ENCODE measurements at regions not wholly inside any gene's neighbourhood (a gene's known extent, or its start where the extent isn't known, plus 50 kb on each side); places are given as distances from the start of the nearest gene placed in this dataset.
"Not testable (repeated sequence)": the region's sequence is repeated elsewhere in the genome, so short reads cannot be mapped to it uniquely, and the experiment has no call there.

DNA sequence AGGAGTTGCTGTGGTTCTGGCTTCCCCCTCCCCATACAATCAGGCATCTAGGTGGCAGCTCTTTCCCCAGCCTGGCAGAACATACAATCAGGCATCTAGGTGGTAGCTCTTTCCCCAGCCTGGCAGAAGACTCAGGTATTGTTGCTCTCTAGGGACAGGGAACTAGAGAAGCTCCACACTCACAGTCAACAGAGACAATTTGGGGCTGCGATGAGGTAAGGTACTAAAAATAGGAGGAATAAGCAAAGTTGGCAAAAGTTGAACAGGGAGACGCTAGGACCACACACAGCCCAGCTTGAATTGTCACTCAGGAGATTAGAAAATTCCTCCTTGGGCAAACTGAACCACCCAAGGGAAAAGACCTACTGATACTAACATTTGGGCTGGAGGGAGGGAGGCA, 315.5 kb upstream of the CDH5 start:
- no peak for DNase-seq (ENCODE audit: low read depth)

DNA sequence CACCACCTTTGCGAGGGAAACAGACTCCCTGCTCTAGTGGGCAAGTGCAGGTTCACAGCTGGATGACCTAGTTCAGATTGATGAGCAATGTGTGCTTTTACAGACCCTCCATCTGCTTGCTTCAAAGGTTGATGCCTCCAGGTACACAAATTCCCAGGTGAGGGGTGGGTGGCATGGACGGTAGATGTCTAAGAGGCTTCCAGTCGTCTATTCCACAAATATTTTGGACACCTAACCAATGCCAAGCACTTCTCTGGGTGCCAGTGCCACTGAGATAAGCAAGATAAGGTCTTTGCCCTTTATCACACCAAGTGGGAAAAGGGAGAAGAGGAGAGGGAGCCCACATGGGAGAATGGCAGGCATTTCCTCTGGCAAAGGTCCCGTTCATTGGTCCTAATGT, 316.6 kb upstream of the CDH5 start:
- DNase-seq (ENCODE audit: low read depth): no peak

DNA sequence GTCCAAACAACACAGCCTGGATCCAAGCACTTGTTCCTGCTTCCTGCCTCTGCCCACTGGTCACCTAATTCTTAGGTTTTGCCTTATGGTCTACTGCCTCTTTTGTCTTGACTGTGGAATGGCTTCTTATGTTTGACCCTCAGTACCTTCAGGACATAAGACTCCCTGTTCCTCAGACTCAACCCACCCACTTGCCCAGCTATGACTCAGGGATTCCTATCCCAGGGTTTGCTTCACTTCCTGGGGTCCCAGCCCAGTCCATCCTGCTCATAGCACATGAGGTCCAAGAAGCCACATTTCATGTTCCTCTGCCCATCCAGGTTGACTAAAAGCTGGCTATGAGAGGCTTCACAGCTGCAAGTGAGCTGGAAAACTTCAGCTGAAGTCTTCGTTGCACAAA, 320.9 kb upstream of the CDH5 start:
- no peak for DNase-seq (ENCODE audit: low read depth)

DNA sequence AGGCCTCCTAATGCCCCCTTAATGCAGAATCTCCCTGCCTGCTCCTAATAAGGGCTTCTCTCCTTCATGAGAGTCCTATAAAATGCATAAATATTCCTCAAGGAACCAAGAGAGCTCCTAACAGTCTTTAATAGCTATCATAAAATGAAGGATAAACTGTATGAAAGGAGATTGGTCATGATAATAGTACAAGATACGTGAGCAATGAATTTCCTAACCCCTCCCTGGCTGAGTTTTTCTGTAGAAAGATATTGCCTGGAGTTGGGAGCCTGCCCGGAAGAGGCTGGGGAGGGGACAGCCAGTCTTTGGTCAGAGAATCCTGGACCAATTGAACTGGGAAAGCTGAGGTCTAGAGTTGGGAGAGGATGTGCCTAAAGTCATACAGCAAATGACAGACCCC, 321.9 kb upstream of the CDH5 start:
- no peak for DNase-seq (ENCODE audit: low read depth)

- DNase-seq (ENCODE audit: low read depth): no peak
Measured at GRCh38 chr16:66044089-66044488, 322.4 kb upstream of the CDH5 start.

DNA sequence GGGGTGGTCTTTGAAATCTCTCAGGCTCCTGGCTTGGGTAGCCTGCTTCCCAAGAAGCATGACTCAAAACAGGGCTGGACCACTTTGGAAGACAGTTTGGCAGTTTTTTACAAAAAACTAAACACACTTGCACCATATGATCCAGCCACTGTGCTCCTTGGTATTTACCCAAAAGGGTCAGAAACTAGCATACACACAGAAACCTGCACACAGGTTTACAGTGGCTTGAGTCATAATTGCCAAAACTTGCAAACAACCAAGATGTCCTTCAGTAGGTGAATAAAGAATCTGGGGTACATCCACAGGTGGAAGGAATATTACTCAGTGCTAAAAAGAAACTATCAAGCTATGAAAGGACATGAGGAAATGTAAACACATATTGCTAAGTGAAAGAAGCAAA, 323.2 kb upstream of the CDH5 start:
- no peak for DNase-seq (ENCODE audit: low read depth)

GRCh38 chr16:66042341-66042740, 324.1 kb upstream of the CDH5 start:
- DNase-seq (ENCODE audit: low read depth): no peak

GRCh38 chr16:66041907-66042306, 324.6 kb upstream of the CDH5 start:
- DNase-seq (ENCODE audit: low read depth): no peak

DNA sequence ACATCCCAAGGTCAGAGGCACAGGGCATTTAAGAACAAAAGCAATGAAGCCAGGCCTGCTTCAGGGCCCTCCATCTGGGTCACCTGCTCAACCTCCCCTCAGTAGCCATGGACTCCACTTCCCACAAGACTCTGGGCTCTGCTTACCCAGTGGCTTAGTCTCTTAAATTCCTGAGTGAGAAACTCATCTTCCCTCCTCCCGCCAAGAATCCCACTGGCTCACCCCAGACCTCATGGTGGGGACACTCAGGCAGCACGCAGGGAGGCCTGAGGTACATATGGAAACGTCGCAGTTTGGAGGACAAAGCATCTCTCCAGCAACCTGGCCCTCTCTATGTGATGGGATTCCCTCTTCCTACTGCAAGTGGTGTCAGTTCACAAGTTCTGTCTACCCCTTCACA, 326.7 kb upstream of the CDH5 start:
- DNase-seq (ENCODE audit: low read depth): no peak

- DNase-seq (ENCODE audit: low read depth): no peak
Measured at GRCh38 chr16:66036793-66037715, 329.4 kb upstream of the CDH5 start.

- no peak for DNase-seq (ENCODE audit: low read depth)
Measured at GRCh38 chr16:66036184-66036583, 330.3 kb upstream of the CDH5 start.

- no peak for DNase-seq (ENCODE audit: low read depth)
Measured at GRCh38 chr16:66035096-66035495, 331.4 kb upstream of the CDH5 start.

DNA sequence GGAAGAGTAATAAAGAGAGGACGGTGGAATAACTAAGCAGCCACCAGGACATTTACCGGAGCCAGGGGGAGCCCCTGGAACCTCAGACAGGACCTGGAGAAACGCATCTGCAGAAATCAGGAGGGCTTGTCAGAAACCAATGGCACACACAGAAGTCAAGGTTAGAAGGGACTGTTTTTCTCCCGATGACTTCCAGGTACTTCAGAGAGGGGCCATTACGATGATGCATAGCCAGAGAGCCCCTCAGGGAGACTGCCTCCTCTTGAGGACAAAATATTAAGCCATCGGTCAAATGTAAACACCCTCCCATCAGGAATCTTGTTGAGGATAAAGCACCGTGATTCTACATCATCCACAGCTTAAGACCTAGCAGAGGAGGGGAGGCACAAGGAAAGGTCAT, 333.6 kb upstream of the CDH5 start:
- no peak for DNase-seq (ENCODE audit: low read depth)

DNA sequence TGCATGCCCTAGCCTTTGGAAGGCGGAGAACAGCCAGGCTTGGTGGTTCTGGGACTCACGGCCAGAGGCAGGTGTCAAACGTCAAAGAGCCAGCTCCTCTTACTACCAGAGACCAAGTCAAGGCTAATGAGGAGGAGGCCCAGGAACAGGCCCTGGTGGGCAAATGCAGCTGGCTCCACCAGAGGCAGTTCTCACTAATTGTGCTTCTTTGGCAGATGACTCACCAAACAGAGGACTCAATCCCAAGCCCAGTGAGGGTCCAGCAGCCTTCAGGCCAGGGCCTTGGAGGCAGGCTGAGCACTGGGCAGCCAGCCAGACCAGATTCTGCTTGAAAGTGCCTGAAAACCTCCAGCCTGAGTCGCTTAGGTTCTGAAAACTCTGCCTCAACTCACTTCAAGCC, 336.5 kb upstream of the CDH5 start:
- no peak for DNase-seq (ENCODE audit: low read depth)

DNA sequence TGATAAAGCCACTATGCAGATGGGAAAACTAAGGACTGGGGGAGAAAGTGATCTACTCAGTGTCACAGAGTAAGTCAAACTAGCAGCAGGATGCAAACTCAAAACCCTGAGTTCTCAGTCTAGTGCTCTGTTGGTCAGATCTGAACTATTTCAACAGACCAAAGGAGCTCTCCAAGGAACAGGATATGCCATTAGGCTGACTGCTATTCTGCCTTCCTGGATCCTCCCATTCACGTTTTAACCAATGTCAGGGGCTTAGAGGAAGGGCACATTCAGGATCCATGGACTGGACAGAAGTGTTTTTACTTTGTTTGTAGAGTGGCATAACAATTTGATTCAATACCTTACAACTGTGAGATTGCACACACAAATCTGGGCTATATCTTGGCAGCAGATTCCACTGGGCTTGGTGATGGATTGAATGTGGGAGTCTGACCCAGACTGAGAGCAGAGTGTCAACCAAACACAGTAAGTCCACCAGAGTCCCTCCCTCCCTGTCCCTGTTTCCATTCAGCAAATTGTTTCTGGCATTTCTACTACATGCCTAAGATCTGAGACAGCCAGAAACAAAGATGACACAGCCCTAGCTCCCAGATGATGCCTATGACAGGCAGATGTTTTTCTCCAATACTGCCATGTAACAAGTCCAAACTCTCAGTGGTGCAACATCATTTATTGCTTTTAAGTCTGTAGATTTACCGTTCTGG, 337.8 kb upstream of the CDH5 start:
- peak; percentile 55 for DNase-seq (ENCODE audit: low read depth)

GRCh38 chr16:66026787-66027330, 339.6 kb upstream of the CDH5 start:
- DNase-seq (ENCODE audit: low read depth): no peak

DNA sequence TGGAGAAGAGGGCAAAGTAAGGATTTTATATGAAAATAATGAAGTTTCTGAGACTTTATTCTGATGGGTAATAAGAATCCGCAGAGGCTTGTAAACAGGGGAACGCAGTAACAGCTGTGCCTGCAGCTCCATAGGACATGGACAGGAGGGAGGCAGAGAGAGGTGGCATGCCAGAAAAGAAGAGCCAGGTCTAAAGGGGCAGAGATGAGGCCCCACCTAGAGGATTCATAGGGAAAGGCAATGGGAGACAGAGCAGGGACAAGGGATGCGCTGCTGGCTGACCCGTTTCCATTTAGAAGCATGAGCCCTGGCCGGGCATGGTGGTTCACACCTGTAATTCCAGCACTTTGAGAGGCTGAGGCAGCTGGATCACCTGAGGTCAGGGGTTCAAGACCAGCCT, 340.3 kb upstream of the CDH5 start:
- no peak for DNase-seq (ENCODE audit: low read depth)

DNA sequence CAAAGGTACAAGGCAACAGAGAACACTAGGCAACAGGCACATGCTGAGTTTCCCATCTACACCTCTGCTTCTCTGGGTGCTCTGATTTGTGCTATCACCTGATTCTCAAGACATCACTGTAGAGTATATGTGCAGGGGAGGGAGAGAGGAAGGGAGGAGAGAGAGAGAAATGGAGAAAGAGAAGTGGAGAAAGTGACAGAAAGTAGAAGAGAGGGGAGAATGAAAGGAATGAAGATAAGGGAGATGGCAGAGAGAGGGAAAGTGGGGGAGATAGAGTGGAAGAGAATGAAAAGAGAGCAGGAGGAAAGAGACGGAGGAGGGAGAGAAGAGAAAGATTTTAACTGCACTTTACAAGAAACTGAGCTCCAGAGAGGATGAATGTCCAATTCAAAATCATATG, 340.7 kb upstream of the CDH5 start:
- no peak for DNase-seq (ENCODE audit: low read depth)

- not testable (repeated sequence) for DNase-seq (ENCODE audit: low read depth)
Measured at GRCh38 chr16:66024567-66024966, 341.9 kb upstream of the CDH5 start.

DNA sequence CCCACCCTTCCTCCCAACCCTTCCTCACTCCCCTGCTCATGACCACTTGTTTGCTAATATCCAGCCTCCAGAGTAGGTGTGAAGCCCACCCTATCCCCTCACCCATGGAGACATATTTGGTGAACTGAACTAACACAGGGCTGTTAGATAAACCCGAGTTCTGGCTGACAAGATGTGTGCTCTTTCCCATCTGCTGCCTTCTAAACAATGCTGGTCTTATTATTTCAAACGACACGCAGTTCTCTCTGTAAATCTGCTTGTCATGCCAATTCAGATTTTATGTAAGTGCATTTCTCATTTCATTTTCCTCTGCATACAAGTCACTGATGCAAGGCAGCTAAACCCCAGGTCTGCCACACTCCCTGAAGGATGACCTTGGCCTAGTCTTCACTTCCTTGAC, 343.0 kb upstream of the CDH5 start:
- no peak for DNase-seq (ENCODE audit: low read depth)

DNA sequence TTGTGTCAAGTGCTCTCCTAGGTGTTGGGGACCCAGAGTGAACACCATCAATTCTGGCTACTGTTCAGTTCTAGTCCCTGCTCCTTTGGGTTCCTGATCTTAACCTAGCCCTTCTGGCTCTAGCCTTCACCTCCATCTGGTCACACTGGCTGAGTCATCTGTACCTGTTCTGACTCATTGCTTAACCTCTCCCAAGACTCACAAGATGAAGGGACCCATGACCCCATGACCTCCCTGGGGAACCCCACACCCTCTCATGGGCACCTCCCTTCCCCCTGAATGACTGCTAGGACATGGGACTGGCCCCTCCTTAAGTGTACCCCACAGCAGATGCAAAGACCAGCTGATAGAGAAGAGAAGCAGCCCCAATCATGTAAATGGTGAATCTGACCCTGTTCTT, 345.8 kb upstream of the CDH5 start:
- peak; percentile 51 for DNase-seq (ENCODE audit: low read depth)

DNA sequence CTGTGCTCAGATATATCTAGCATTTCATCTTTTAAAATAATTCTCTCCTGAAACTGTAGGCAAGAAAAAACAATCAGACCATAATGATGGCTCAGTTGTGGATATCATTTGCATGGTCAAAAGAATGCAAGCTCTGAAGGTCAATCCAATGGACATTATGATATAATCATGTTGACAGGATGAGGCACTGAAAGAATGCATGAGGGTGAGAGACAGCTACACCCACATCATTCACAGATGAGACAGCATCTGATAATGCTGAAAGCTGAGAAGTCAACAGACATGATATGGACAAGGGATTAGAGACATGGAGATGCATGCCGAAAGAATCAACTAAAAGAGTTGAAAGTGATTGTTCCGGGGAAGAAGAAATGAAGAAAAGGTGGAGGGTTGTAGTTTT, 346.4 kb upstream of the CDH5 start:
- DNase-seq (ENCODE audit: low read depth): peak; percentile 35

- DNase-seq (ENCODE audit: low read depth): not testable (repeated sequence)
Measured at GRCh38 chr16:66019502-66019901, 347.0 kb upstream of the CDH5 start.

Data from HS-27A (cell line).